ENCODE measurements at regions not wholly inside any gene's neighbourhood (a gene's known extent, or its start where the extent isn't known, plus 50 kb on each side); places are given as distances from the start of the nearest gene placed in this dataset.

GRCh38 chr11:103619480-103619879, 417.0 kb upstream of the DDI1 start:
- Mint-ChIP-seq H3K36me3 (ENCODE audit: insufficient read depth) (no peaks in the 10 kb centered on the region), H3K27ac (no peak overlapping the region), H3K9me3 (ENCODE audit: low read depth) (no peaks in the 10 kb centered on the region), H3K27me3 (no peaks in the 10 kb centered on the region), H3K4me1 (ENCODE audit: low read depth) (no peaks in the 10 kb centered on the region), H3K4me3 (ENCODE audit: low read depth) (no peak overlapping the region)
- DNase-seq (ENCODE audit: low spot score, unreplicated experiment): no peak
- peak; percentile 36 for TF ChIP-seq CTCF (IDR thresholded peaks at IDR 0.05; ENCODE audit: unreplicated experiment)

- Mint-ChIP-seq H3K27me3 (no peaks in the 10 kb centered on the region), H3K27ac (no peak overlapping the region), H3K4me1 (ENCODE audit: low read depth) (no peaks in the 10 kb centered on the region), H3K36me3 (ENCODE audit: insufficient read depth) (no peaks in the 10 kb centered on the region), H3K9me3 (ENCODE audit: low read depth) (no peaks in the 10 kb centered on the region), H3K4me3 (ENCODE audit: low read depth) (no peak overlapping the region)
- DNase-seq (ENCODE audit: low spot score, unreplicated experiment): no peak
- no peak for TF ChIP-seq CTCF (IDR thresholded peaks at IDR 0.05; ENCODE audit: unreplicated experiment)
Observed at GRCh38 chr11:103619938-103620337, 416.5 kb upstream of the DDI1 start.

- Mint-ChIP-seq H3K27ac (no peak overlapping the region), H3K27me3 (no peaks in the 10 kb centered on the region), H3K36me3 (ENCODE audit: insufficient read depth) (no peaks in the 10 kb centered on the region)
Observed at GRCh38 chr11:103622296-103622695, 414.1 kb upstream of the DDI1 start.

GRCh38 chr11:103623933-103624332, 412.5 kb upstream of the DDI1 start:
- no peaks in the 10 kb centered on the region for H3K27me3 Mint-ChIP-seq
- H3K9me3 Mint-ChIP-seq (ENCODE audit: low read depth): no peaks in the 10 kb centered on the region
- H3K4me1 Mint-ChIP-seq (ENCODE audit: low read depth): peaks cover 2% of the 10 kb centered on the region
- no peaks in the 10 kb centered on the region for H3K36me3 Mint-ChIP-seq (ENCODE audit: insufficient read depth)
- no peak for TF ChIP-seq CTCF (IDR thresholded peaks at IDR 0.05; ENCODE audit: unreplicated experiment)
- H3K4me3 Mint-ChIP-seq (ENCODE audit: low read depth): no peak overlapping the region
- DNase-seq (ENCODE audit: low spot score, unreplicated experiment): no peak
- H3K27ac Mint-ChIP-seq: no peak overlapping the region

More at GRCh38 chr11:103622296-103622695, 414.1 kb upstream of the DDI1 start:
- Mint-ChIP-seq H3K9me3 (ENCODE audit: low read depth) (no peaks in the 10 kb centered on the region), H3K4me3 (ENCODE audit: low read depth) (no peak overlapping the region), H3K4me1 (ENCODE audit: low read depth) (no peaks in the 10 kb centered on the region)
- DNase-seq (ENCODE audit: low spot score, unreplicated experiment): no peak
- no peak for TF ChIP-seq CTCF (IDR thresholded peaks at IDR 0.05; ENCODE audit: unreplicated experiment)

GRCh38 chr11:103624708-103625623, 411.5 kb upstream of the DDI1 start:
- no peaks in the 10 kb centered on the region for H3K27me3 Mint-ChIP-seq
- H3K36me3 Mint-ChIP-seq (ENCODE audit: insufficient read depth): no peaks in the 10 kb centered on the region
- H3K4me3 Mint-ChIP-seq (ENCODE audit: low read depth): no peak overlapping the region
- H3K4me1 Mint-ChIP-seq (ENCODE audit: low read depth): peaks cover 2% of the 10 kb centered on the region
- TF ChIP-seq CTCF (IDR thresholded peaks at IDR 0.05; ENCODE audit: unreplicated experiment): no peak
- H3K27ac Mint-ChIP-seq: no peak overlapping the region
- DNase-seq (ENCODE audit: low spot score, unreplicated experiment): no peak
- no peaks in the 10 kb centered on the region for H3K9me3 Mint-ChIP-seq (ENCODE audit: low read depth)
